Stimulated activated naive B cell treated with anti-CD40 and anti-IgM and Interleukin-4, amounts not matched to agents 10 μg/mL and 1 μg/mL and 100 μg/mL, for 72 hours (primary cell): ENCODE measurements at regions not wholly inside any gene's neighbourhood (a gene's known extent, or its start where the extent isn't known, plus 50 kb on each side); places are given as distances from the start of the nearest gene placed in this dataset.

Source experiments
- ATAC-seq, 2 donors: fragments of 150-1000 bp; cut with Tn5 transposase; replicated peaks; 2 replicates each; pipeline ENCODE4 v1.10.0; 2021; ENCODE audit warnings: moderate library complexity in 1 of 2
- DNase-seq: peaks from one replicate; pipeline ENCODE4 v3.0.0; 2021
- H3K27ac Mint-ChIP-seq: one replicate; pipeline ENCODE4 v1.8.0; 2022; ENCODE audit warnings: mild to moderate bottlenecking, mixed read lengths
- H3K27me3 Mint-ChIP-seq, 2 donors: one replicate each; pipeline ENCODE4 v1.8.0; 2022; ENCODE audit warnings: mixed read lengths in 2 of 2
- H3K36me3 Mint-ChIP-seq, 2 donors: one replicate each; pipeline ENCODE4 v1.8.0; 2022; ENCODE audit warnings: mixed read lengths in 2 of 2, mild to moderate bottlenecking in 1 of 2
- H3K4me1 Mint-ChIP-seq, 2 donors: one replicate each; pipeline ENCODE4 v1.8.0; 2022; ENCODE audit warnings: mixed read lengths in 2 of 2, mild to moderate bottlenecking in 1 of 2
- H3K4me3 Mint-ChIP-seq, 2 donors: one replicate each; pipeline ENCODE4 v1.8.0; 2022; ENCODE audit warnings: mild to moderate bottlenecking in 2 of 2, mixed read lengths in 2 of 2, moderate library complexity in 1 of 2
- H3K9me3 Mint-ChIP-seq, 2 donors: one replicate each; pipeline ENCODE4 v1.8.0; 2022; ENCODE audit warnings: mixed read lengths in 2 of 2, mild to moderate bottlenecking in 1 of 2

DNA sequence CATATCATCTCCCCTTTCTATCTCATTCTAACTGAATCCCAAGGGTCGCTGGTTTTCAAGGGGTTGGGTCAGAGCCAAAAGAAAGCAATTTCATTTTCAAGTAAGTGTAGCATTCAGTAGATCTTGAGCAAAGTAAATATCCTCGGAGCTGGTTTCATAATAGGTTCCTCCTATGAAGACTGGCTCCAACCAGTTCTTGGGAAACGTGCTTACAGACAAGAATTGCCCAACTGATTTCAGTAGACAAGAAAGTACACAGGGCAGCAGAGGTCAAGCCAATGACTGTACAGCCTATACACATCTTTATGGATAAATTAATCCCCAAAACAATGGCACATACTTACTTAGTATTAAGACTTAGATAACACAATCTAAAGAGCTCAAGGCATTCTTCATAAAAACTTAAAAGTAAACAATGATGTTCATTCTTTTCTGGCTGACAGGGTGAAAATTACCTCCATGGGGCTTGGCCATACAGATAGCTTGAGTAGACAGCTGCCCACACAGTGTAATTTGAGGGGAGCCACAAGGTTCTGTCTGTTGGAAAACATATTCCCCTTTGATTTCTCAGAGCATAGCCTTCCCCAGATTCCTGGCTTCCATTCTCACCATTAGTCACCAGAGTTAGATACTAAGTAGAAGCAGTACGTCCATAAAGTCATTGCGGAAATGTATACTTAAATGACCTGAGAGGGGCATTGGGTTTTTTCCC is 163.9 kb downstream of the ARRDC3 start:
- Mint-ChIP-seq H3K9me3 (no peaks in the 10 kb centered on the region), H3K36me3 (no peaks in the 10 kb centered on the region), H3K27me3 (no peaks in the 10 kb centered on the region), H3K27ac (no peak overlapping the region), H3K4me3 (no peak overlapping the region), H3K4me1 (no peaks in the 10 kb centered on the region)
- DNase-seq: no peak
- no peak for ATAC-seq

DNA sequence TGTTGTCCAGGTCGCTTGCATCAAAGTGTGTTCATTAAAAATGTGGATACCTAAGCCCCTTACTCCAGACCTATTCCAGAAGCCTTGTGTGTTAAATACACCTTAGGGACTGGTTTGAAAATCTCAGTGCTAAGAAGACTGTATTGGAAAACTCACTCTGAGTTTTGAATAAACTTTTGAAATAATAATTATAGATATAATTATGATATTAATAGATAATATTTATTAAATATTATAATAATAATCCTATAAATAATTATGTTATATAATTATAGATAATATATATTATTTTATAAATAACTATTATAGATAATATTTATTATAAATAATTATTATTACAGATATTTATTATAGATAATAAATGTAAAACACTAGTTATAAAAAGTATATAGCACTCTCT is 165.3 kb downstream of the ARRDC3 start:
- Mint-ChIP-seq H3K9me3 (no peaks in the 10 kb centered on the region), H3K27me3 (no peaks in the 10 kb centered on the region), H3K4me3 (no peak overlapping the region), H3K4me1 (no peaks in the 10 kb centered on the region), H3K36me3 (no peaks in the 10 kb centered on the region), H3K27ac (no peak overlapping the region)
- DNase-seq: no peak
- ATAC-seq: no peak

- no peaks in the 10 kb centered on the region for H3K4me1 Mint-ChIP-seq
- no peak overlapping the region for H3K4me3 Mint-ChIP-seq
- no peak for DNase-seq
- H3K36me3 Mint-ChIP-seq: no peaks in the 10 kb centered on the region
- ATAC-seq: no peak
- no peak overlapping the region for H3K27ac Mint-ChIP-seq
- peaks cover 0 to 6% of the 10 kb centered on the region in 2 donors for H3K27me3 Mint-ChIP-seq
- no peaks in the 10 kb centered on the region for H3K9me3 Mint-ChIP-seq
Observed at GRCh38 chr5:91214571-91214970, 168.5 kb downstream of the ARRDC3 start.
